Stimulated activated naive CD4-positive, alpha-beta T cell (primary cell): ENCODE measurements at regions not wholly inside any gene's neighbourhood (a gene's known extent, or its start where the extent isn't known, plus 50 kb on each side); places are given as distances from the start of the nearest gene placed in this dataset.
"Not testable (repeated sequence)": the region's sequence is repeated elsewhere in the genome, so short reads cannot be mapped to it uniquely, and the experiment has no call there.

Source experiments
- DNase-seq, 6 experiments: peaks; one replicate each; lab custom pipeline; 2025; lab: John Stamatoyannopoulos, UW

- no peak for DNase-seq
These were observed 201.7 kb upstream of the ADAMTS3 start for GRCh38 chr4:72770708-72771107.

- DNase-seq = no peak
These were observed 199.3 kb upstream of the ADAMTS3 start for GRCh38 chr4:72768364-72768763.

- DNase-seq = no peak
These were observed 198.7 kb upstream of the ADAMTS3 start for GRCh38 chr4:72767618-72768302.

GRCh38 chr4:72765788-72766187 is 196.8 kb upstream of the ADAMTS3 start:
- DNase-seq = not testable (repeated sequence)

- DNase-seq = no peak
These were observed 192.5 kb upstream of the ADAMTS3 start for GRCh38 chr4:72761368-72762038.

- DNase-seq = not testable (repeated sequence)
These were observed 184.4 kb upstream of the ADAMTS3 start for GRCh38 chr4:72753414-72753813.

GRCh38 chr4:72744103-72744725 is 175.2 kb upstream of the ADAMTS3 start:
- DNase-seq = no peak

GRCh38 chr4:72743078-72743477 is 174.1 kb upstream of the ADAMTS3 start:
- DNase-seq = no peak

- no peak for DNase-seq
These were observed 146.3 kb upstream of the ADAMTS3 start for GRCh38 chr4:72715299-72715698.

- DNase-seq = no peak
These were observed 145.7 kb upstream of the ADAMTS3 start for GRCh38 chr4:72714482-72715279.

GRCh38 chr4:72712997-72713396 is 144.0 kb upstream of the ADAMTS3 start:
- DNase-seq = no peak

- DNase-seq = no peak
These were observed 140.5 kb upstream of the ADAMTS3 start for GRCh38 chr4:72709475-72709874.

- no peak for DNase-seq
These were observed 137.7 kb upstream of the ADAMTS3 start for GRCh38 chr4:72706684-72707083.

GRCh38 chr4:72704925-72705640 is 136.1 kb upstream of the ADAMTS3 start:
- DNase-seq = not testable (repeated sequence)

- DNase-seq = no peak
These were observed 133.9 kb upstream of the ADAMTS3 start for GRCh38 chr4:72702948-72703347.

- DNase-seq = peak in 2 of 6 experiments; percentile 13 to 26
These were observed 133.2 kb upstream of the ADAMTS3 start for GRCh38 chr4:72701987-72702819.

GRCh38 chr4:72690771-72691170 is 121.8 kb upstream of the ADAMTS3 start:
- no peak for DNase-seq

GRCh38 chr4:72689923-72690322 is 120.9 kb upstream of the ADAMTS3 start:
- no peak for DNase-seq

- not testable (repeated sequence) for DNase-seq
These were observed 117.4 kb upstream of the ADAMTS3 start for GRCh38 chr4:72686390-72686789.

- no peak for DNase-seq
These were observed 110.6 kb upstream of the ADAMTS3 start for GRCh38 chr4:72679666-72680065.

GRCh38 chr4:72677886-72678285 is 108.9 kb upstream of the ADAMTS3 start:
- no peak for DNase-seq
